H1 (cell line): ENCODE measurements at regions not wholly inside any gene's neighbourhood (a gene's known extent, or its start where the extent isn't known, plus 50 kb on each side); places are given as distances from the start of the nearest gene placed in this dataset.

Source experiments
- CTCF ChIA-PET: fragments of 300-600 bp; sonication (Branson Sonifier 250); formaldehyde crosslinking; loops from one replicate; lab custom pipeline; 2021; ENCODE audit not compliant: partially characterized antibody; lab: Charles Lee
- POLR2A ChIA-PET: fragments of 300-600 bp; sonication (Branson Sonifier 250); formaldehyde crosslinking; loops from one replicate; lab custom pipeline; 2021; ENCODE audit warnings: inconsistent platforms; ENCODE audit not compliant: partially characterized antibody; lab: Charles Lee
- DNase-seq, 2 experiments: peaks; one replicate each; pipeline versions ENCODE4 v3.0.0 to v3.0.0-alpha.2; 2010 to 2022; ENCODE audit warnings: low spot score in 2 of 2, low read depth in 1 of 2, mixed read lengths in 1 of 2
- FAIRE-seq: peaks from 2 replicates; lab custom pipeline; 2011; peaks lifted over from hg19 to GRCh38; lab: Jason Lieb, UNC
- H2AFZ ChIP-seq: 2 replicates; pipeline ENCODE4 v1.8.1; 2012; ENCODE audit warnings: low read length, inconsistent platforms
- H2AK5ac ChIP-seq: 2 replicates; pipeline ENCODE4 v1.6.1; 2013; ENCODE audit warnings: low read depth, low read length
- H2BK120ac ChIP-seq: replicated peaks from 2 replicates; pipeline ENCODE3; 2013; ENCODE audit warnings: low read depth, low read length, inconsistent platforms
- H2BK12ac ChIP-seq: 2 replicates; pipeline ENCODE4 v1.6.1; 2013; ENCODE audit warnings: low read depth, low read length
- H2BK15ac ChIP-seq: 2 replicates; pipeline ENCODE4 v1.6.1; 2013; ENCODE audit warnings: low read length
- H2BK20ac ChIP-seq: 2 replicates; pipeline ENCODE4 v1.6.1; 2013; ENCODE audit warnings: low read length
- H2BK5ac ChIP-seq: 2 replicates; pipeline ENCODE4 v1.6.1; 2013; ENCODE audit warnings: low read depth, low read length
- H3K14ac ChIP-seq: 2 replicates; pipeline ENCODE4 v1.6.1; 2013; ENCODE audit warnings: inconsistent platforms; ENCODE audit not compliant: insufficient read length
- H3K18ac ChIP-seq: 2 replicates; pipeline ENCODE4 v1.6.1; 2013; ENCODE audit warnings: low read length; ENCODE audit errors: extremely low read depth
- H3K23ac ChIP-seq: 2 replicates; pipeline ENCODE4 v1.6.1; 2013; ENCODE audit warnings: inconsistent platforms; ENCODE audit not compliant: insufficient read length
- H3K23me2 ChIP-seq: 2 replicates; pipeline ENCODE4 v1.6.1; 2013; ENCODE audit warnings: low read depth, low read length
- H3K27ac ChIP-seq: 2 replicates; pipeline ENCODE4 v1.6.1; 2011; ENCODE audit warnings: low read depth, low read length, inconsistent platforms
- H3K27me3 ChIP-seq, 4 experiments: replicated peaks in 1 of 4; 1 replicate in 1 of 4; 2 replicates in 3 of 4; pipeline versions ENCODE4 v1.6.1 to v1.8.1; 2011 to 2013; ENCODE audit warnings: low read length in 3 of 4, mild to moderate bottlenecking in 3 of 4, inconsistent platforms in 2 of 4, mixed read lengths in 2 of 4, moderate library complexity in 1 of 4; ENCODE audit not compliant: control insufficient read depth in 3 of 4, insufficient read depth in 3 of 4; ENCODE audit errors: extremely low read depth in 1 of 4
- H3K36me3 ChIP-seq, 4 experiments: 2 replicates each; pipeline versions ENCODE4 v1.6.1 to v1.8.1; 2011 to 2013; ENCODE audit warnings: mild to moderate bottlenecking in 4 of 4, low read length in 3 of 4, moderate library complexity in 2 of 4, control low read depth in 1 of 4, inconsistent platforms in 1 of 4; ENCODE audit not compliant: insufficient read depth in 4 of 4, control insufficient read depth in 2 of 4
- H3K4ac ChIP-seq: replicated peaks from 2 replicates; pipeline ENCODE3; 2013; ENCODE audit warnings: low read length, low read depth, mixed read lengths, inconsistent platforms; ENCODE audit not compliant: insufficient read length
- H3K4me1 ChIP-seq, 4 experiments: replicated peaks in 1 of 4; 1 replicate in 1 of 4; 2 replicates in 3 of 4; pipeline versions ENCODE4 v1.6.1 to v1.8.1; 2011 to 2013; ENCODE audit warnings: low read length in 3 of 4, inconsistent platforms in 2 of 4, mixed read lengths in 1 of 4; ENCODE audit not compliant: insufficient read depth in 4 of 4, control insufficient read depth in 3 of 4
- H3K4me2 ChIP-seq, 2 experiments: 2 replicates each; pipeline versions ENCODE4 v1.6.1 to v1.8.1; 2011 to 2013; ENCODE audit warnings: low read depth in 2 of 2, low read length in 2 of 2, control low read depth in 1 of 2, inconsistent platforms in 1 of 2, mild to moderate bottlenecking in 1 of 2; ENCODE audit not compliant: insufficient read depth in 1 of 2
- H3K4me3 ChIP-seq, 4 experiments: fragments of 200-600, 300-600 bp in 1 of 4; sonication (generic), shearing (Covaris generic), sonication (Bioruptor Twin) in 1 of 4; 2 replicates each; pipeline versions ENCODE4 v1.5.1 to v1.8.1; 2011 to 2016; ENCODE audit warnings: low read length in 4 of 4, low read depth in 3 of 4, control low read depth in 2 of 4, inconsistent platforms in 2 of 4, mild to moderate bottlenecking in 2 of 4, mixed read lengths in 1 of 4, moderate library complexity in 1 of 4; ENCODE audit not compliant: insufficient read depth in 2 of 4; ENCODE audit errors: extremely low read depth in 1 of 4
- H3K56ac ChIP-seq: replicated peaks from 2 replicates; pipeline ENCODE3; 2013; ENCODE audit warnings: low read depth, mild to moderate bottlenecking, mixed read lengths, low read length, inconsistent platforms; ENCODE audit not compliant: insufficient read length
- H3K79me1 ChIP-seq: 2 replicates; pipeline ENCODE4 v1.6.1; 2013; ENCODE audit warnings: low read depth, low read length, control low read depth
- H3K79me2 ChIP-seq, 2 experiments: 2 replicates each; pipeline versions ENCODE4 v1.6.1 to v1.8.1; 2012 to 2013; ENCODE audit warnings: low read length in 2 of 2, mild to moderate bottlenecking in 2 of 2, inconsistent platforms in 1 of 2; ENCODE audit not compliant: insufficient read depth in 2 of 2, control insufficient read depth in 1 of 2
- H3K9ac ChIP-seq, 4 experiments: replicated peaks in 1 of 4; 1 replicate in 1 of 4; 2 replicates in 3 of 4; pipeline versions ENCODE4 v1.6.1 to v1.8.1; 2011 to 2013; ENCODE audit warnings: low read depth in 3 of 4, low read length in 3 of 4, control low read depth in 2 of 4, mild to moderate bottlenecking in 2 of 4, moderate library complexity in 2 of 4, inconsistent platforms in 1 of 4; ENCODE audit errors: extremely low read depth in 1 of 4
- H3K9me3 ChIP-seq, 2 experiments: 2 replicates each; pipeline versions ENCODE4 v1.6.1 to v1.8.1; 2012 to 2013; ENCODE audit warnings: mild to moderate bottlenecking in 2 of 2, moderate library complexity in 2 of 2, control low read depth in 1 of 2, inconsistent platforms in 1 of 2, low read depth in 1 of 2, low read length in 1 of 2, mixed read lengths in 1 of 2; ENCODE audit not compliant: insufficient read depth in 2 of 2
- H4K20me1 ChIP-seq, 2 experiments: replicated peaks in 1 of 2; 2 replicates each; pipeline versions ENCODE3 to v1.8.1; 2011 to 2013; ENCODE audit warnings: inconsistent platforms in 2 of 2, low read length in 2 of 2, mild to moderate bottlenecking in 1 of 2; ENCODE audit not compliant: insufficient read depth in 2 of 2, control insufficient read depth in 1 of 2
- H4K5ac ChIP-seq: 2 replicates; pipeline ENCODE4 v1.6.1; 2013; ENCODE audit warnings: low read length, low read depth, mixed read lengths, inconsistent platforms; ENCODE audit not compliant: insufficient read length
- H4K8ac ChIP-seq: 2 replicates; pipeline ENCODE4 v1.8.0; 2013; ENCODE audit warnings: mild to moderate bottlenecking, moderate library complexity, low read length, inconsistent platforms; ENCODE audit not compliant: insufficient read depth; ENCODE audit errors: extremely low read depth
- H4K91ac ChIP-seq: replicated peaks from 2 replicates; pipeline ENCODE3; 2013; ENCODE audit warnings: low read length, mixed read lengths, inconsistent platforms; ENCODE audit not compliant: insufficient read length
- ASH2L ChIP-seq: fragments of 200-600, 300-600 bp; sonication (generic); IDR thresholded peaks from one replicate; pipeline ENCODE4 v1.7.1; 2017; ENCODE audit warnings: low read length
- ZNF274 ChIP-seq: IDR thresholded peaks from 2 replicates; pipeline ENCODE4 v1.7.0; 2012; ENCODE audit warnings: low read length, borderline replicate concordance; ENCODE audit errors: extremely low read depth
- WGBS, 2 experiments: shearing (Covaris generic) in 1 of 2; methylation state at CpG; one replicate each; pipeline versions ENCODE4 v1.1.6 to v1.1.7; 2013 to 2015; ENCODE audit warnings: low lambda C conversion rate in 2 of 2, mixed read lengths in 2 of 2, inconsistent platforms in 1 of 2, low coverage in 1 of 2, missing lambda C conversion rate in 1 of 2; ENCODE audit not compliant: insufficient replicate concordance in 2 of 2, insufficient coverage in 1 of 2, insufficient read length in 1 of 2; ENCODE audit errors: extremely low coverage in 1 of 2, missing lambda C conversion rate in 1 of 2; 5-methylcytosine and 5-hydroxymethylcytosine counted together

DNA sequence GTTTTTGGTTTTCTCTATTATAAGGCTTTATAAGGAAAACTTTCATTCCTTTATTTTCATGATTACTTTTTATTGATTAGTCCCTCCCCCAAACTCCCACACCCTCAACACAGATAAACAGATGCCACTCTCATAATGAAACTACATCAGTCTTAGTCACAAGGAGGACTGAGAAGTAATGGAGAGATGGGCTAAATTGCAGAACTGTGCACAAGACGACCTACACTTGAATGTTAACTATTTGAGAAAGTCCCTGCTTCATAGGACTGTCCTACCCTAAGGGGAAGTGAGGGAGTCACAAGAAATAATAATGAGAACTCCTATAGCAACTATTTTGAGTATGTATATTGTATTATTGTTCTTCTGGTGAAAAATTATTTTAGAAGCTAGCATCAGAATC is 360.8 kb downstream of the RBM43 start:
- Histone ChIP-seq H3K23me2 (no peaks in the 10 kb centered on the region; the same call in 1 of the 2 replicates), H4K5ac (no peak overlapping the region), H3K27me3 (no peaks in the 10 kb centered on the region), H3K9ac (no peak overlapping the region), H2BK5ac (no peak overlapping the region), H3K79me2 (no peaks in the 10 kb centered on the region), H3K14ac (no peak overlapping the region), H2BK20ac (no peak overlapping the region), H2BK12ac (no peak overlapping the region), H3K9me3 (peaks cover 10 to 21% of the 10 kb centered on the region in 2 experiments; a peak in 3 of 4 replicates), H3K4me2 (no peak overlapping the region), H4K8ac (no peak overlapping the region), H3K4me3 (no peak overlapping the region), H3K56ac (no peak overlapping the region), H4K91ac (no peak overlapping the region), H2BK15ac (no peak overlapping the region), H4K20me1 (no peaks in the 10 kb centered on the region), H3K79me1 (no peaks in the 10 kb centered on the region), H3K27ac (no peak overlapping the region), H2BK120ac (no peak overlapping the region), H3K23ac (no peak overlapping the region), H2AFZ (no peak overlapping the region), H3K4me1 (no peaks in the 10 kb centered on the region), H3K4ac (no peak overlapping the region), H2AK5ac (no peak overlapping the region), H3K36me3 (no peaks in the 10 kb centered on the region; a peak in 2 of 8 replicates), H3K18ac (no peak overlapping the region)
- TF ChIP-seq ZNF274 (peak; percentile 62; the same call in 1 of the 2 replicates), ASH2L (no peak)
- FAIRE-seq (no peak), DNase-seq (no peak)
- WGBS, 2 experiments, result 76% methylated on average over 1 of the region's 1 CpG; no CpG with 5 or more reads in 1 of the 2 experiments
- CTCF ChIA-PET, result no interaction called here
- POLR2A ChIA-PET, result no interaction called here
